HCT116 (cell line): ENCODE measurements at regions not wholly inside any gene's neighbourhood (a gene's known extent, or its start where the extent isn't known, plus 50 kb on each side); places are given as distances from the start of the nearest gene placed in this dataset.
A peak's percentile ranks its signal among the peaks of the same experiment; 100 is the strongest.
"Not testable (repeated sequence)": the region's sequence is repeated elsewhere in the genome, so short reads cannot be mapped to it uniquely, and the experiment has no call there.

Experiments used
- ATAC-seq: fragments of 200-7000 bp; cut with Tn5 transposase; 2 replicates; pipeline ENCODE4 v1.9.1; 2020; ENCODE audit warnings: mild to moderate bottlenecking, moderate library complexity
- BruUV-seq: library from RNA; stranded (reverse); fragments of 400-500 nt; replicated peaks from 2 replicates; lab custom pipeline; 2021; lab: Mats Ljungman, UMichigan
- CTCF ChIA-PET: fragments of 300-600 bp; sonication (Branson Sonifier 250); formaldehyde crosslinking; loops from one replicate; lab custom pipeline; 2021; ENCODE audit warnings: antibody characterized with exemption; lab: Charles Lee
- POLR2A ChIA-PET: fragments of 300-600, 350-600 bp; sonication (Branson Sonifier 250); formaldehyde crosslinking; loops from one replicate; lab custom pipeline; 2021; ENCODE audit warnings: antibody characterized with exemption; lab: Charles Lee
- RAD21 ChIA-PET, 2 experiments: fragments of 300-600 bp; sonication (Branson Sonifier 250); formaldehyde crosslinking; loops; one replicate each; lab custom pipeline; 2023; ENCODE audit warnings: low total read pairs in 2 of 2; ENCODE audit not compliant: uncharacterized antibody in 2 of 2, unreplicated experiment in 2 of 2, low non-redundant PET in 1 of 2; lab: Charles Lee
- DNase-seq: peaks from one replicate; pipeline ENCODE4 v3.0.0-alpha.2; 2010; ENCODE audit warnings: low read depth, low spot score
- H2AFZ ChIP-seq: fragments of 200-600 bp; shearing (Covaris generic), sonication (generic); 2 replicates; pipeline ENCODE4 v1.6.1; 2017; ENCODE audit warnings: low read depth, mixed run types, mixed read lengths, antibody characterized with exemption, low read length; ENCODE audit not compliant: poor library complexity, severe bottlenecking
- H3K27ac ChIP-seq: 2 replicates; pipeline ENCODE4 v1.5.1; 2012; ENCODE audit warnings: low read depth, low read length
- H3K27me3 ChIP-seq: fragments of 200-600 bp; sonication (generic); 2 replicates; pipeline ENCODE4 v1.6.1; 2016; ENCODE audit warnings: mixed run types, low read length, mixed read lengths; ENCODE audit not compliant: insufficient read depth
- H3K36me3 ChIP-seq, 2 experiments: fragments of 200-500 bp in 1 of 2; fragments of 200-600 bp in 1 of 2; sonication (Bioruptor generic) in 1 of 2; sonication (generic) in 1 of 2; 2 replicates each; pipeline versions ENCODE4 v1.5.1 to v1.6.1; 2014 to 2016; ENCODE audit warnings: low read length in 2 of 2, inconsistent platforms in 1 of 2, mixed read lengths in 1 of 2, mixed run types in 1 of 2; ENCODE audit not compliant: insufficient read depth in 2 of 2, control insufficient read depth in 1 of 2
- H3K4me1 ChIP-seq, 2 experiments: fragments of 200-600 bp in 1 of 2; sonication (generic) in 1 of 2; 2 replicates each; pipeline versions ENCODE4 v1.5.1 to v1.6.1; 2012 to 2017; ENCODE audit warnings: low read length in 2 of 2, inconsistent platforms in 1 of 2, mild to moderate bottlenecking in 1 of 2, mixed read lengths in 1 of 2, mixed run types in 1 of 2, moderate library complexity in 1 of 2; ENCODE audit not compliant: insufficient read depth in 2 of 2, control insufficient read depth in 1 of 2
- H3K4me2 ChIP-seq: fragments of 200-600 bp; sonication (generic); 2 replicates; pipeline ENCODE4 v1.6.1; 2017; ENCODE audit warnings: mixed run types, low read length, mixed read lengths
- H3K4me3 ChIP-seq, 2 experiments: fragments of 200-600 bp in 1 of 2; sonication (generic) in 1 of 2; replicated peaks in 1 of 2; 2 replicates each; pipeline ENCODE4 v1.5.1; 2011 to 2016; ENCODE audit warnings: low read length in 2 of 2, control low read depth in 1 of 2, low read depth in 1 of 2, mild to moderate bottlenecking in 1 of 2, mixed read lengths in 1 of 2, mixed run types in 1 of 2
- H3K79me2 ChIP-seq: fragments of 200-600 bp; sonication (generic); 2 replicates; pipeline ENCODE4 v1.6.1; 2017; ENCODE audit warnings: mild to moderate bottlenecking, mixed run types, low read length, moderate library complexity, mixed read lengths; ENCODE audit not compliant: insufficient read depth
- H3K9ac ChIP-seq: fragments of 200-600 bp; sonication (generic); 2 replicates; pipeline ENCODE4 v1.6.1; 2016; ENCODE audit warnings: low read length, mixed read lengths
- H3K9me2 ChIP-seq: fragments of 200-600 bp; sonication (generic), shearing (Covaris generic); 2 replicates; pipeline ENCODE4 v1.6.1; 2017; ENCODE audit warnings: mixed run types, mild to moderate bottlenecking, moderate library complexity; ENCODE audit not compliant: insufficient read depth
- H3K9me3 ChIP-seq, 2 experiments: fragments of 200-500 bp in 1 of 2; fragments of 200-600 bp in 1 of 2; sonication (Bioruptor generic) in 1 of 2; sonication (generic) in 1 of 2; 2 replicates each; pipeline ENCODE4 v1.6.1; 2014 to 2017; ENCODE audit warnings: low read length in 2 of 2, mixed read lengths in 2 of 2, inconsistent platforms in 1 of 2, low read depth in 1 of 2, mild to moderate bottlenecking in 1 of 2, mixed run types in 1 of 2, moderate library complexity in 1 of 2; ENCODE audit not compliant: control insufficient read depth in 1 of 2, insufficient read depth in 1 of 2
- H4K20me1 ChIP-seq: fragments of 200-600 bp; sonication (generic), shearing (Covaris generic); 2 replicates; pipeline ENCODE4 v1.6.1; 2017; ENCODE audit warnings: mixed run types, mild to moderate bottlenecking, moderate library complexity; ENCODE audit not compliant: insufficient read depth
- ATF3 ChIP-seq: IDR thresholded peaks from 2 replicates; pipeline ENCODE4 v1.6.1; 2012
- CTCF ChIP-seq, 3 experiments: fragments of 200-600 bp in 1 of 3; sonication (generic) in 1 of 3; IDR thresholded peaks in 2 of 3; conservative IDR thresholded peaks in 1 of 3; 2 replicates each; pipeline ENCODE4 v1.5.1; 2012 to 2017; ENCODE audit warnings: low read depth in 2 of 3, low read length in 2 of 3, antibody characterized with exemption in 1 of 3, borderline replicate concordance in 1 of 3, control low read depth in 1 of 3, mild to moderate bottlenecking in 1 of 3, mixed read lengths in 1 of 3, mixed run types in 1 of 3, moderate library complexity in 1 of 3; ENCODE audit not compliant: insufficient read depth in 1 of 3
- EGR1 ChIP-seq: IDR thresholded peaks from 2 replicates; pipeline ENCODE4 v1.6.1; 2012; ENCODE audit warnings: low read depth
- EZH2phosphoT487 ChIP-seq: fragments of 200-600 bp; IDR thresholded peaks from 2 replicates; pipeline ENCODE4 v1.6.1; 2018; ENCODE audit warnings: antibody characterized with exemption, borderline replicate concordance
- JUND ChIP-seq: IDR thresholded peaks from 2 replicates; pipeline ENCODE4 v1.6.1; 2012
- RAD21 ChIP-seq: IDR thresholded peaks from 2 replicates; pipeline ENCODE4 v1.6.1; 2012; ENCODE audit warnings: low read depth, mild to moderate bottlenecking
- YY1 ChIP-seq: IDR thresholded peaks from 2 replicates; pipeline ENCODE4 v1.6.1; 2011; ENCODE audit warnings: low read length, low read depth, moderate library complexity, mild to moderate bottlenecking; ENCODE audit not compliant: insufficient replicate concordance; ENCODE audit errors: extremely low read depth
- ZFX ChIP-seq: fragments of 450-650 bp; IDR thresholded peaks from 2 replicates; pipeline ENCODE4 v1.6.1; 2017
- ZNF274 ChIP-seq: fragments of 200-500 bp; sonication (Bioruptor generic); IDR thresholded peaks from 2 replicates; pipeline ENCODE4 v1.6.1; 2014; ENCODE audit warnings: mild to moderate bottlenecking, low read depth, low read length, inconsistent platforms
- intact Hi-C: fragments of 100-400 bp; cut with micrococcal nuclease; formaldehyde crosslinking; loops from 2 replicates; pipeline ENCODE4 v1.10.0; 2022

- Histone ChIP-seq H3K36me3 (no peaks in the 10 kb centered on the region), H4K20me1 (no peaks in the 10 kb centered on the region), H2AFZ (no peak overlapping the region), H3K9me2 (no peaks in the 10 kb centered on the region), H3K79me2 (no peaks in the 10 kb centered on the region), H3K4me1 (no peaks in the 10 kb centered on the region), H3K9ac (no peak overlapping the region), H3K27ac (no peak overlapping the region), H3K4me2 (no peak overlapping the region), H3K9me3 (no peaks in the 10 kb centered on the region), H3K4me3 (no peak overlapping the region), H3K27me3 (no peaks in the 10 kb centered on the region)
- CTCF ChIA-PET, result interaction anchor here (1.3 to 1.7 kb wide), 4 partner anchors 24 to 373 kb away, joined by 7 to 8 read pairs (median 8); partner anchors contain the start of gene C4orf36
- POLR2A ChIA-PET, result interaction anchor here (0.7 kb wide), 1 partner anchor 370 kb away, joined by 3 read pairs; no protein-coding TSS in a partner anchor
- RAD21 ChIA-PET, result interaction anchor here (0.8 to 1.0 kb wide), 3 partner anchors 23 to 373 kb away, joined by 3 read pairs; no protein-coding TSS in a partner anchor
- ATAC-seq (no peak), DNase-seq (no peak)
- no TSS peak for BruUV-seq
- intact Hi-C loops, result loop anchor here (1.0 kb wide), 1 partner anchor 373 kb away; no protein-coding TSS in a partner anchor
- TF ChIP-seq EGR1 (no peak), CTCF (IDR thresholded peaks at IDR 0.05 in 2 of 3, conservative IDR thresholded peaks at IDR 0.05 in 1 of 3; ENCODE audit: borderline replicate concordance in 1 of 3, insufficient read depth in 1 of 3, low read depth in 2 of 3, low read length in 2 of 3) (peak in 2 of 3 experiments; percentile 22 to 49; a peak in 2 of 6 replicates), RAD21 (peak; percentile 64)
These were observed 71.8 kb upstream of the PTPN13 start for GRCh38 chr4:86522349-86522748.

DNA sequence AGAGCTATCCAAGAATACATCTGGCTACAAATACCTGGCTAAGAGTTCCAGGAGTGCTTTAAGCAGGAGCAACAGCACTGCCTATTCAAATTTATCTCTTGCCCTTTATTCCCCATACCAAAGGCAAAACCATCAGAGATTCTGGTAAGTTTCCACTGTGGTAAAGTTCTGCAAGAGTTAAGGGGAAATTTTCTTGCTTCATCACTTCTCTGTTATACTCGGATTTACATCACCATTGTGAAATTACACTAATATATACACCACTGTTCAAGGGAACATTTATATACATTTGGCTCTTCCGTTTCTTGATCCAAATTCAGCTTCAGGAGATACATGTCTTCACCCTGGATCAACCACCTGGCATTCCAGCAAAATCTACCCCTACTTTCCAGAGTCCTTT is 70.8 kb upstream of the PTPN13 start:
- no peak overlapping the region for H3K4me2 ChIP-seq
- H3K9ac ChIP-seq, result no peak overlapping the region
- no peaks in the 10 kb centered on the region for H3K36me3 ChIP-seq
- H3K9me2 ChIP-seq, result no peaks in the 10 kb centered on the region
- H3K27me3 ChIP-seq, result no peaks in the 10 kb centered on the region
- H3K9me3 ChIP-seq, result no peaks in the 10 kb centered on the region
- no TSS peak for BruUV-seq
- H3K4me1 ChIP-seq, result no peaks in the 10 kb centered on the region
- H3K27ac ChIP-seq, result no peak overlapping the region
- TF ChIP-seq ZFX (no peak), JUND (no peak), ZNF274 (no peak), ATF3 (no peak), YY1 (no peak), EZH2phosphoT487 (no peak)
- TF ChIP-seq, all 23 proteins: peak for 0
- Histone ChIP-seq H3K79me2 (no peaks in the 10 kb centered on the region), H3K4me3 (no peak overlapping the region), H4K20me1 (no peaks in the 10 kb centered on the region), H2AFZ (no peak overlapping the region)
- ATAC-seq, result no peak
- intact Hi-C loops, result no loop called here
- ChIA-PET CTCF (interaction anchor here (1.6 to 1.7 kb wide), 2 partner anchors 25 to 369 kb away, joined by 8 read pairs; partner anchors contain the start of gene C4orf36), POLR2A (no interaction called here), RAD21 (no interaction called here)
- no peak for DNase-seq

DNA sequence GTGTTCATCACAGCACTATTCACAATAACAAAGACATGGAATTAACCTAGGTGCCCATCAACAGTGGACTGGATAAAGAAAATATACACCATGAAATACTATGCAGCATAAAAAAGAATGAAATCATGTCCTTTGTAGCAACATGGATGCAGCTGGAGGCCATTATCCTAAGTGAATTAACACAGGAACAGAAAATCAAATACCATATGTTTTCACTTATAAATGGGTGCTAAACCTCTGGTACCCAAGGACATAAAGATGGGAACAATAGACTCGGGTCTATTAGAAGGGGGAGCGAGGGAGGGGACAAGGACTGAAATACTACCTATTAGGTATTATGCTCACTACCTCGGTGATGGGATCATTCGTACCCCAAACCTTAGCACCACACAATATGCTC is 66.4 kb upstream of the PTPN13 start:
- H2AFZ ChIP-seq, H3K79me2 ChIP-seq, RAD21 ChIA-PET, BruUV-seq, H3K4me3 ChIP-seq, H3K4me2 ChIP-seq, H3K27ac ChIP-seq, H3K27me3 ChIP-seq, intact Hi-C loops, H3K4me1 ChIP-seq, ATAC-seq, CTCF ChIA-PET, H3K9me2 ChIP-seq, H4K20me1 ChIP-seq, H3K9ac ChIP-seq, DNase-seq, H3K36me3 ChIP-seq, H3K9me3 ChIP-seq, POLR2A ChIA-PET: not testable (repeated sequence)
